ENCODE measurements at regions not wholly inside any gene's neighbourhood (a gene's known extent, or its start where the extent isn't known, plus 50 kb on each side); places are given as distances from the start of the nearest gene placed in this dataset.

GRCh38 chr6:164439331-164439730, 870.1 kb downstream of the C6orf118 start:
- no peak for TF ChIP-seq CTCF (IDR thresholded peaks at IDR 0.05)
- no peak for DNase-seq (ENCODE audit: low spot score)
- ATAC-seq (ENCODE audit: low FRiP score): no peak

DNA sequence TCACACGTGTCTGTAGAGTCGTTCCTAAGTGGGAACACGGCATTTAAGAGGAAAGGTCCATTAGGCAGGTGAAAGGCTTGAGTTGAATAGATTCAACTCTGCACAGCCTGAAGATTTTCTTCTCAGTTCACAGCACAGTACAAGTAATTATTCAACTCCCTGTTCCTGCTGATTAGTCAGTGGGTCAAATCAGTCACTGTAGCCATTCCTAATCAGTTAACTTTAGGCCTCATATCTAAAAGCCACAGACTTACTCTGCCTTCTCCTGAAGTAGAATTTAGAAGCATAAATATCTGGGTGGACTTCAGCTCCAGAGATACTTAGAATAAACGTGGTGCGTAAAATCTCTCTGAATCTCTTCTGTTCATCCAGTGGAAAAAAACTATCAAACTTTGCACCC, 872.4 kb downstream of the C6orf118 start:
- no peak for TF ChIP-seq CTCF (IDR thresholded peaks at IDR 0.05)
- DNase-seq (ENCODE audit: low spot score) (no peak), ATAC-seq (ENCODE audit: low FRiP score) (no peak)

- DNase-seq (ENCODE audit: low spot score) (no peak), ATAC-seq (ENCODE audit: low FRiP score) (no peak)
- TF ChIP-seq CTCF (IDR thresholded peaks at IDR 0.05): no peak
Measured at GRCh38 chr6:164427728-164428402, 881.5 kb downstream of the C6orf118 start.

- TF ChIP-seq CTCF (IDR thresholded peaks at IDR 0.05): no peak
- ATAC-seq (ENCODE audit: low FRiP score): no peak
- no peak for DNase-seq (ENCODE audit: low spot score)
Measured at GRCh38 chr6:164424489-164424888, 884.9 kb downstream of the C6orf118 start.

DNA sequence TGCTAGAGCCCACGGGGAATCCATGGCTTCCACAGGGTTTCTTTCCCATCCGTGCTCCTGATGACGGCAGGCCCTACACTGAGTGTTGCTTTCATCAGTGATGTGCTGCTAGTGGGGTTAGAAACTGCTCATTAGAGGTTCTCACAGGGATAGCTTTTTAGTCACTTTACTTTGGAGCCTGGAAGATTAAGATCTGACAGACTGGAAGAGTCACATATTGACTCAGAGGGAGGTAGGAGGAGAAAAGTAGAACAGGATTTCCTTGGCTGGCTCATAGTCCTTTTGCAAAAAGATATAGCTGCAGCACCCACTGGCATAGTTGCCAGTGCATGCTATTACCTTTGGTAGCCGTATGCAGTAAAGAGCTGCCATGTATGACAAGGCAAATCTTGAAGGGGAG, 890.3 kb downstream of the C6orf118 start:
- DNase-seq (ENCODE audit: low spot score) (no peak), ATAC-seq (ENCODE audit: low FRiP score) (no peak)
- TF ChIP-seq CTCF (IDR thresholded peaks at IDR 0.05): no peak

DNA sequence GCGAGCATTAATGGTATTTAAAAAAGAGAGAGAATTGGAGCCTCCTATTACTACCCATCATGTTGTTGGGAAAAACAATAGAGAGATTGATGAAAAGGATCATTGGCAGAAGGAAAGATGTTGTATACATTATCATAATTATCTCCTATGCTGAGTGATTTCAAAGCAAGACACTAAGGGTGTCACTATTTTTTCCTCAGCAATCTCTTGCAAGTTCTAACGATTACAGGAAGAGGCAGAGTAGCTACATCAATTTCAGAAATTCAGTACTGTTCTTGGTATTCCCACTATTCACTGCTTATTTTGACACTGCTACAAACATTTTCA, 891.2 kb downstream of the C6orf118 start:
- ATAC-seq (ENCODE audit: low FRiP score) (no peak), DNase-seq (ENCODE audit: low spot score) (no peak)
- no peak for TF ChIP-seq CTCF (IDR thresholded peaks at IDR 0.05)

- no peak for TF ChIP-seq CTCF (IDR thresholded peaks at IDR 0.05)
- ATAC-seq (ENCODE audit: low FRiP score) (no peak), DNase-seq (ENCODE audit: low spot score) (no peak)
Measured at GRCh38 chr6:164417537-164418261, 891.7 kb downstream of the C6orf118 start.
